ENCODE measurements at regions not wholly inside any gene's neighbourhood (a gene's known extent, or its start where the extent isn't known, plus 50 kb on each side); places are given as distances from the start of the nearest gene placed in this dataset.
"Not testable (repeated sequence)": the region's sequence is repeated elsewhere in the genome, so short reads cannot be mapped to it uniquely, and the experiment has no call there.

GRCh38 chr3:175941352-175941751, 1082.2 kb downstream of the NAALADL2 start:
- ATAC-seq (ENCODE audit: insufficient read depth, low FRiP score) = no peak
- Histone ChIP-seq H3K9ac (ENCODE audit: insufficient read depth in 1 of 2, low read length in 2 of 2) (no peak overlapping the region), H3K4me1 (ENCODE audit: control insufficient read depth in 5 of 5, insufficient read depth in 5 of 5, low read length in 5 of 5) (no peaks in the 10 kb centered on the region), H3K4me3 (no peak overlapping the region), H3K27ac (ENCODE audit: low read depth in 1 of 2, low read length in 1 of 2) (no peak overlapping the region), H3K27me3 (ENCODE audit: control insufficient read depth in 3 of 3, insufficient read depth in 3 of 3, low read length in 2 of 3) (no peaks in the 10 kb centered on the region), H3K9me3 (ENCODE audit: control insufficient read depth in 4 of 4, insufficient read depth in 3 of 4, low read length in 3 of 4) (peaks cover 0 to 11% (median 4%) of the 10 kb centered on the region in 4 donors), H3K36me3 (ENCODE audit: control insufficient read depth in 4 of 4, insufficient read depth in 4 of 4, low read length in 4 of 4) (no peaks in the 10 kb centered on the region)
- no peak for DNase-seq
- TF ChIP-seq CTCF (IDR thresholded peaks at IDR 0.05; ENCODE audit: control extremely low read depth, extremely low read depth) = no peak

GRCh38 chr3:175940881-175941280, 1081.7 kb downstream of the NAALADL2 start:
- no peak for TF ChIP-seq CTCF (IDR thresholded peaks at IDR 0.05; ENCODE audit: control extremely low read depth, extremely low read depth)
- H3K36me3 ChIP-seq (ENCODE audit: control insufficient read depth in 4 of 4, insufficient read depth in 4 of 4, low read length in 4 of 4) = no peaks in the 10 kb centered on the region
- peaks cover 0 to 16% (median 6%) of the 10 kb centered on the region in 4 donors for H3K9me3 ChIP-seq (ENCODE audit: control insufficient read depth in 4 of 4, insufficient read depth in 3 of 4, low read length in 3 of 4)
- DNase-seq (no peak), ATAC-seq (ENCODE audit: insufficient read depth, low FRiP score) (peak; percentile 6)
- no peaks in the 10 kb centered on the region for H3K4me1 ChIP-seq (ENCODE audit: control insufficient read depth in 5 of 5, insufficient read depth in 5 of 5, low read length in 5 of 5)
- no peak overlapping the region for H3K27ac ChIP-seq (ENCODE audit: low read depth in 1 of 2, low read length in 1 of 2)
- no peaks in the 10 kb centered on the region for H3K27me3 ChIP-seq (ENCODE audit: control insufficient read depth in 3 of 3, insufficient read depth in 3 of 3, low read length in 2 of 3)
- H3K4me3 ChIP-seq = no peak overlapping the region
- WGBS, 2 donors = 76 to 81% methylated on average over 6 of the region's 6 CpGs
- H3K9ac ChIP-seq (ENCODE audit: insufficient read depth in 1 of 2, low read length in 2 of 2) = no peak overlapping the region

GRCh38 chr3:175940243-175940642, 1081.1 kb downstream of the NAALADL2 start:
- DNase-seq (no peak), ATAC-seq (ENCODE audit: insufficient read depth, low FRiP score) (no peak)
- Histone ChIP-seq H3K9me3 (ENCODE audit: control insufficient read depth in 4 of 4, insufficient read depth in 3 of 4, low read length in 3 of 4) (peaks cover 0 to 16% (median 7%) of the 10 kb centered on the region in 4 donors), H3K36me3 (ENCODE audit: control insufficient read depth in 4 of 4, insufficient read depth in 4 of 4, low read length in 4 of 4) (no peaks in the 10 kb centered on the region), H3K9ac (ENCODE audit: insufficient read depth in 1 of 2, low read length in 2 of 2) (no peak overlapping the region), H3K27ac (ENCODE audit: low read depth in 1 of 2, low read length in 1 of 2) (no peak overlapping the region), H3K4me3 (no peak overlapping the region), H3K4me1 (ENCODE audit: control insufficient read depth in 5 of 5, insufficient read depth in 5 of 5, low read length in 5 of 5) (no peaks in the 10 kb centered on the region), H3K27me3 (ENCODE audit: control insufficient read depth in 3 of 3, insufficient read depth in 3 of 3, low read length in 2 of 3) (no peaks in the 10 kb centered on the region)
- TF ChIP-seq CTCF (IDR thresholded peaks at IDR 0.05; ENCODE audit: control extremely low read depth, extremely low read depth) = no peak
- 92 to 93% methylated on average over 5 of the region's 5 CpGs for WGBS, 2 donors

GRCh38 chr3:175937367-175937766, 1078.2 kb downstream of the NAALADL2 start:
- not testable (repeated sequence) for H3K9ac ChIP-seq (ENCODE audit: insufficient read depth in 1 of 2, low read length in 2 of 2); H3K27ac ChIP-seq (ENCODE audit: low read depth in 1 of 2, low read length in 1 of 2); DNase-seq; H3K4me3 ChIP-seq; ATAC-seq (ENCODE audit: insufficient read depth, low FRiP score); H3K4me1 ChIP-seq (ENCODE audit: control insufficient read depth in 5 of 5, insufficient read depth in 5 of 5, low read length in 5 of 5); H3K36me3 ChIP-seq (ENCODE audit: control insufficient read depth in 4 of 4, insufficient read depth in 4 of 4, low read length in 4 of 4); H3K27me3 ChIP-seq (ENCODE audit: control insufficient read depth in 3 of 3, insufficient read depth in 3 of 3, low read length in 2 of 3)
- H3K9me3 ChIP-seq (ENCODE audit: control insufficient read depth in 4 of 4, insufficient read depth in 3 of 4, low read length in 3 of 4) = peaks cover 0 to 16% (median 7%) of the 10 kb centered on the region in 4 donors
- 92 to 93% methylated on average over 22 of the region's 22 CpGs for whole genome bisulfite sequencing, 2 donors
